ENCODE measurements at regions not wholly inside any gene's neighbourhood (a gene's known extent, or its start where the extent isn't known, plus 50 kb on each side); places are given as distances from the start of the nearest gene placed in this dataset.
A peak's percentile ranks its signal among the peaks of the same experiment; 100 is the strongest.

DNA sequence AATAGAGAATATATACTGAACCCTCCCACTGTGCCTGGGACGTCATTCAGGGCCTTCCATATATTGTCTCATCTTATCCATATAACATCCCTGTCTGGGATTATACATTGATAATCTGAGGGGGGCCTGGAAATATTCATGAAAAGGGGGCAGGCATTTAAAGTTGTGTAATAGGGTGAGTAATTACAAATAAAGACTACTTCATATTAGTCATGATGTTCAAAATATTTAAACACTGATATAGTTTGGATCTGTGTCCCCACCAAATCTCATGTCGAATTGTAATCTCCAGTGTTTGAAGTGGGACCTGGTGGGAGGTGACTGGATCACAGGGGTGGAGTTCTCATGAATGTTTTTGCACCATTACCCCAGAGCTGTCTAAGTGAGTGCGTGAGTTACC is 97.8 kb downstream of the AQP9 start:
- TF ChIP-seq ZC3H10 (CRISPR knock-in tag; IDR thresholded peaks at IDR 0.05): no peak
- TF ChIP-seq ZNF8 (CRISPR knock-in tag; IDR thresholded peaks at IDR 0.05): no peak
- TF ChIP-seq ZNF565 (CRISPR knock-in tag; conservative IDR thresholded peaks at IDR 0.05; ENCODE audit: low read depth): no peak
- TF ChIP-seq ARNTL (CRISPR knock-in tag; IDR thresholded peaks at IDR 0.05; ENCODE audit: borderline replicate concordance, low read depth): no peak
- TF ChIP-seq, protein P1, sequence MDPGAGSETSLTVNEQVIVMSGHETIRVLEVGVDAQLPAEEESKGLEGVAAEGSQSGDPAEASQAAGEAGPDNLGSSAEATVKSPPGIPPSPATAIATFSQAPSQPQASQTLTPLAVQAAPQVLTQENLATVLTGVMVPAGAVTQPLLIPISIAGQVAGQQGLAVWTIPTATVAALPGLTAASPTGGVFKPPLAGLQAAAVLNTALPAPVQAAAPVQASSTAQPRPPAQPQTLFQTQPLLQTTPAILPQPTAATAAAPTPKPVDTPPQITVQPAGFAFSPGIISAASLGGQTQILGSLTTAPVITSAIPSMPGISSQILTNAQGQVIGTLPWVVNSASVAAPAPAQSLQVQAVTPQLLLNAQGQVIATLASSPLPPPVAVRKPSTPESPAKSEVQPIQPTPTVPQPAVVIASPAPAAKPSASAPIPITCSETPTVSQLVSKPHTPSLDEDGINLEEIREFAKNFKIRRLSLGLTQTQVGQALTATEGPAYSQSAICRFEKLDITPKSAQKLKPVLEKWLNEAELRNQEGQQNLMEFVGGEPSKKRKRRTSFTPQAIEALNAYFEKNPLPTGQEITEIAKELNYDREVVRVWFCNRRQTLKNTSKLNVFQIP (CRISPR knock-in tag; IDR thresholded peaks at IDR 0.05; ENCODE audit: borderline replicate concordance, low read depth): no peak
- TF ChIP-seq ZNF70 (CRISPR knock-in tag; IDR thresholded peaks at IDR 0.05): no peak
- TF ChIP-seq RARB (CRISPR knock-in tag; IDR thresholded peaks at IDR 0.05): no peak
- no peak for TF ChIP-seq CSDC2 (CRISPR knock-in tag; IDR thresholded peaks at IDR 0.05)
- TF ChIP-seq SNAI2 (CRISPR knock-in tag; IDR thresholded peaks at IDR 0.05): no peak
- no peak for TF ChIP-seq GLIS3 (CRISPR knock-in tag; IDR thresholded peaks at IDR 0.05)
- TF ChIP-seq PATZ1 (CRISPR knock-in tag; IDR thresholded peaks at IDR 0.05; ENCODE audit: borderline replicate concordance): no peak
- TF ChIP-seq, protein P2, sequence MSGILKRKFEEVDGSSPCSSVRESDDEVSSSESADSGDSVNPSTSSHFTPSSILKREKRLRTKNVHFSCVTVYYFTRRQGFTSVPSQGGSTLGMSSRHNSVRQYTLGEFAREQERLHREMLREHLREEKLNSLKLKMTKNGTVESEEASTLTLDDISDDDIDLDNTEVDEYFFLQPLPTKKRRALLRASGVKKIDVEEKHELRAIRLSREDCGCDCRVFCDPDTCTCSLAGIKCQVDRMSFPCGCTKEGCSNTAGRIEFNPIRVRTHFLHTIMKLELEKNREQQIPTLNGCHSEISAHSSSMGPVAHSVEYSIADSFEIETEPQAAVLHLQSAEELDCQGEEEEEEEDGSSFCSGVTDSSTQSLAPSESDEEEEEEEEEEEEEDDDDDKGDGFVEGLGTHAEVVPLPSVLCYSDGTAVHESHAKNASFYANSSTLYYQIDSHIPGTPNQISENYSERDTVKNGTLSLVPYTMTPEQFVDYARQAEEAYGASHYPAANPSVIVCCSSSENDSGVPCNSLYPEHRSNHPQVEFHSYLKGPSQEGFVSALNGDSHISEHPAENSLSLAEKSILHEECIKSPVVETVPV (CRISPR knock-in tag; IDR thresholded peaks at IDR 0.05): no peak
- TF ChIP-seq ZFP3 (CRISPR knock-in tag; IDR thresholded peaks at IDR 0.05): no peak
- no peak for TF ChIP-seq CREB5 (CRISPR knock-in tag; IDR thresholded peaks at IDR 0.05; ENCODE audit: low read depth)
- TF ChIP-seq ESRRG (CRISPR knock-in tag; IDR thresholded peaks at IDR 0.05): no peak
- no peak for TF ChIP-seq BACH2 (CRISPR knock-in tag; IDR thresholded peaks at IDR 0.05; ENCODE audit: borderline replicate concordance)
- TF ChIP-seq TSHZ2 (CRISPR knock-in tag; IDR thresholded peaks at IDR 0.05): no peak
- no peak for TF ChIP-seq OSR1 (CRISPR knock-in tag; IDR thresholded peaks at IDR 0.05)

GRCh38 chr15:58240191-58240932 is 102.2 kb downstream of the AQP9 start:
- TF ChIP-seq GLIS3 (CRISPR knock-in tag; IDR thresholded peaks at IDR 0.05): no peak
- TF ChIP-seq ZNF70 (CRISPR knock-in tag; IDR thresholded peaks at IDR 0.05): no peak
- ATAC-seq: no peak

More for the DNA sequence above, 97.8 kb downstream of the AQP9 start:
- ATAC-seq: no peak

DNA sequence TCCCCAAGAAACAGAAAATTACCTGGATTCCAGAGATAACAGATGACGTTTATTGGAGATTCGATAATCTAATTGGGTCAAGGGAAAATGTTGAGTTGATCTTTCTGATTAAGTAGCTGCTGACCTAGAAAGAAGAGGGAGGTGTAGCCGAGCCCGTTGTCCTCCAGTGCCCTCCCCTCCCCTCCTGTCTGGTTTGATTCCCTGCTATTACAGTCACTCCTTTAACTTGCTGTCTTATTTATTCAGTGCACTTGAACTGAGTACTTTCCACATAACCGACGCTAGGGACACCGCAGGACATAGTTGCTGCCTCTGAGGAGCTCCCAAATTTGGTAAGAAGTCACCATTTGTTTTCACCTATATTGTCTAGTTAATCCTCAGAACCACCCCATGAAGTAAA is 103.7 kb downstream of the AQP9 start:
- 0 out of 3 replicates have a peak, but pooled peaks have one; percentile 32 for ATAC-seq
- TF ChIP-seq, protein P1 (CRISPR knock-in tag; IDR thresholded peaks at IDR 0.05; ENCODE audit: borderline replicate concordance, low read depth): no peak
- TF ChIP-seq, protein P2 (CRISPR knock-in tag; IDR thresholded peaks at IDR 0.05): no peak
- TF ChIP-seq PATZ1 (CRISPR knock-in tag; IDR thresholded peaks at IDR 0.05; ENCODE audit: borderline replicate concordance) (no peak), CSDC2 (CRISPR knock-in tag; IDR thresholded peaks at IDR 0.05) (no peak), ZNF565 (CRISPR knock-in tag; conservative IDR thresholded peaks at IDR 0.05; ENCODE audit: low read depth) (no peak), ZFP30 (CRISPR knock-in tag; IDR thresholded peaks at IDR 0.05) (no peak), ZC3H10 (CRISPR knock-in tag; IDR thresholded peaks at IDR 0.05) (no peak), PPARA (CRISPR knock-in tag; IDR thresholded peaks at IDR 0.05; ENCODE audit: borderline replicate concordance) (no peak), TCF4 (CRISPR knock-in tag; IDR thresholded peaks at IDR 0.05; ENCODE audit: borderline replicate concordance) (no peak), BACH2 (CRISPR knock-in tag; IDR thresholded peaks at IDR 0.05; ENCODE audit: borderline replicate concordance) (no peak), ISL1 (CRISPR knock-in tag; IDR thresholded peaks at IDR 0.05) (no peak), ARNTL (CRISPR knock-in tag; IDR thresholded peaks at IDR 0.05; ENCODE audit: borderline replicate concordance, low read depth) (no peak)
